ENCODE measurements at regions not wholly inside any gene's neighbourhood (a gene's known extent, or its start where the extent isn't known, plus 50 kb on each side); places are given as distances from the start of the nearest gene placed in this dataset.
"Not testable (repeated sequence)": the region's sequence is repeated elsewhere in the genome, so short reads cannot be mapped to it uniquely, and the experiment has no call there.

DNA sequence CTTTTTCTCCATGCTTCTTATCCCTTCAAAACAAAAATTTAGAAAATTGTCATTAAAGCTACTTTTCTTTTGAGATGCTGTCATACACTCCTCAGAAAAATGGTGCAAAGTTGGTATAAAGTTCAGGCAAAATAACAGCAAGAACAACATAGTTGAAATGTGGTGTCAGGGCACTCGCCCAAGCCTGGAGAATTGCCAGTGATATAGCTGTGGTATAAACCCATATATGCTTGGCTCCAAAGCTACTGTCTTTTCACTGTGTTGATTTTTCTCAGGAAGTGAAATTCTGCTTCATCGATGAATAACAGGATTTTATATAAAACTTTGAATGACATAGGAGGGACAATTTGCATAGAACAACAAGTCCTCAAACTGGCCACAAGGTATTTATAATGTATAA is 2532.9 kb downstream of the PCDH9 start:
- Histone ChIP-seq H3K27me3 (no peaks in the 10 kb centered on the region), H3K27ac (no peak overlapping the region), H3K36me3 (no peaks in the 10 kb centered on the region)

DNA sequence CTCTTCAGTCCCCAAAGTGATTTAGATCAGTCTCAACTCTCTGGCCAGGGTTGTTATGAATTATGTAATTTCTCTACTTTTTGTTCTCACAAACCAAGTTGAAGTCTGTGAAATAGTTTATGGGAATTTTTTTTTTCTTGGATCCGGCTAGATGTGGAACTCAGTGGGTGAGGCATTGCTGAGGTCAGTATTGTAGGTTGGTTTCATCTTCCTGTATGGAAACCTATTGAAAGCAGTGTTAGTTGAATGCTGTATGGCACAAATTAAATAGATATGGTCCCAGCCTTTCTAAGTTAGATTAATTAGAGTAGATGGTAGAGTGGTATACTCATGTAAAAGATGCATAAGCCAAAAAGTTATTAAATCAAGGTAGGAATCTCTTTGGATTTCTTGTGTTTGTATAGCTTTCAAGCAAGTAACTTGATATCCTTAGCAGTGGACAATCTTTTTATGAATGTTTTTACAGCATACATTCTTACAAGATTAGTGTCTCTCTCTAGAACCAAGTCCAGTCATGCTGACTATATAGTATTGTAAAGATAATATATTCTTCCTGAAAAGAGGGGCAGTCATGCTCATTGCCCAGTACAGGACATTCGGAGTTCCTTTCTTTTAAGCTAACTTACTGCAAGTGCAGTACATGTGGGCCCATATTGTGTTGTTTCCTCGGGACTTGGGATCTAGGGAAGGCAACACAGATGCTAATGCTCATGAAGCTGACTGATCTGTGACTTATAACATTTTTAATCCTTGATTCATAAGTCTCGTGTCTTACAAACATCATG is 2541.1 kb downstream of the PCDH9 start:
- TF ChIP-seq, protein P1, sequence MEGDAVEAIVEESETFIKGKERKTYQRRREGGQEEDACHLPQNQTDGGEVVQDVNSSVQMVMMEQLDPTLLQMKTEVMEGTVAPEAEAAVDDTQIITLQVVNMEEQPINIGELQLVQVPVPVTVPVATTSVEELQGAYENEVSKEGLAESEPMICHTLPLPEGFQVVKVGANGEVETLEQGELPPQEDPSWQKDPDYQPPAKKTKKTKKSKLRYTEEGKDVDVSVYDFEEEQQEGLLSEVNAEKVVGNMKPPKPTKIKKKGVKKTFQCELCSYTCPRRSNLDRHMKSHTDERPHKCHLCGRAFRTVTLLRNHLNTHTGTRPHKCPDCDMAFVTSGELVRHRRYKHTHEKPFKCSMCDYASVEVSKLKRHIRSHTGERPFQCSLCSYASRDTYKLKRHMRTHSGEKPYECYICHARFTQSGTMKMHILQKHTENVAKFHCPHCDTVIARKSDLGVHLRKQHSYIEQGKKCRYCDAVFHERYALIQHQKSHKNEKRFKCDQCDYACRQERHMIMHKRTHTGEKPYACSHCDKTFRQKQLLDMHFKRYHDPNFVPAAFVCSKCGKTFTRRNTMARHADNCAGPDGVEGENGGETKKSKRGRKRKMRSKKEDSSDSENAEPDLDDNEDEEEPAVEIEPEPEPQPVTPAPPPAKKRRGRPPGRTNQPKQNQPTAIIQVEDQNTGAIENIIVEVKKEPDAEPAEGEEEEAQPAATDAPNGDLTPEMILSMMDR (IDR thresholded peaks at IDR 0.05; ENCODE audit: low read depth, low read length) = no peak
- no peak for DNase-seq (ENCODE audit: low read depth in 1 of 2, low spot score in 1 of 2)
- Histone ChIP-seq H3K27me3 (no peaks in the 10 kb centered on the region), H3K4me1 (ENCODE audit: low read depth) (no peaks in the 10 kb centered on the region), H3K36me3 (no peaks in the 10 kb centered on the region), H3K4me3 (no peak overlapping the region), H3K9me3 (ENCODE audit: low read depth) (no peaks in the 10 kb centered on the region), H3K27ac (no peak overlapping the region)

More for the DNA sequence above, 2532.9 kb downstream of the PCDH9 start:
- no peaks in the 10 kb centered on the region for H3K4me1 ChIP-seq (ENCODE audit: low read depth)
- TF ChIP-seq, protein P1 (IDR thresholded peaks at IDR 0.05; ENCODE audit: low read depth, low read length) = no peak
- H3K4me3 ChIP-seq = no peak overlapping the region
- H3K9me3 ChIP-seq (ENCODE audit: low read depth) = no peaks in the 10 kb centered on the region
- peak in 1 of 2 donors; percentile 51 for DNase-seq (ENCODE audit: low read depth in 1 of 2, low spot score in 1 of 2)

- H3K4me3 ChIP-seq; H3K36me3 ChIP-seq; H3K4me1 ChIP-seq (ENCODE audit: low read depth); H3K9me3 ChIP-seq (ENCODE audit: low read depth); DNase-seq (ENCODE audit: low read depth in 1 of 2, low spot score in 1 of 2); H3K27me3 ChIP-seq; H3K27ac ChIP-seq: not testable (repeated sequence)
Observed at GRCh38 chr13:64686536-64686935, 2543.6 kb downstream of the PCDH9 start.

DNA sequence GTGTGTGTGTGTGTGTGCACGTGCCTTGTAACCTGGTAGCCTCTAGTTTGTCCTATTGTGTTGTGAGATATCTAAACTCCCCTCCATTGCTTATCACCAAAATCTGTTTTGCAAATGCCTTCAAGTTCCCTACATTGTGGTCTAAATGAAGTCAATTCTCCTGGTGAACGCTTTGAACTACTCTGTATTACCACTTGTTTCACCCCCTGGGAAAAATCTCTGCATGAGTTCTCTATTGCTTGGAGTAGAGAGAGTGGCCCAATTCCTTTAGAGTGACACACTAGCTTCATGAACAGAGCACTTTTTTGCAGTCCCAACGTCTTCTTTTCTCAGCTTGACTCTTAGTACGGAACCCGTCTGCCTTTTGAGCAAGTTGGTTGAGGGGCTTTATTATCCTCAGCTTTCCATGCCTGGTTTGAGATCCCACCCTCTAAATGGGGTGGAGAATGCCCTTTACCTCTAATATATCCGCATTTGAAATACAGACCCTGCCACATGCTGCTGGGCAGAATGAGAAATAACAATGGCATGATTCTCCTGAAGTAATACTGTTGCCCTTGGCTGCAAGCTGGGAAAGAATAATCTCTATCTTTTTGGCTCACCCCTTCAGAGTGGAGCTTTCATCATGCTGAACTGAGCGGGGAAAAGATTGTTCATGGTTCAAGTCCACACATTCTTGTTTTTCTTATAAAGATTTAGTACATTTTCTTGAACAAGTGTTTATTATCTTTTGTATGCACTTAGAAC is 2545.3 kb downstream of the PCDH9 start:
- no peak overlapping the region for H3K4me3 ChIP-seq
- H3K9me3 ChIP-seq (ENCODE audit: low read depth) = no peaks in the 10 kb centered on the region
- H3K27me3 ChIP-seq = no peaks in the 10 kb centered on the region
- H3K36me3 ChIP-seq = no peaks in the 10 kb centered on the region
- no peak overlapping the region for H3K27ac ChIP-seq
- no peaks in the 10 kb centered on the region for H3K4me1 ChIP-seq (ENCODE audit: low read depth)
- TF ChIP-seq, protein P1 (IDR thresholded peaks at IDR 0.05; ENCODE audit: low read depth, low read length) = no peak
- DNase-seq (ENCODE audit: low read depth in 1 of 2, low spot score in 1 of 2) = peak in 1 of 2 donors; percentile 21

GRCh38 chr13:64684108-64684507 is 2546.0 kb downstream of the PCDH9 start:
- no peaks in the 10 kb centered on the region for H3K27me3 ChIP-seq
- H3K9me3 ChIP-seq (ENCODE audit: low read depth) = no peaks in the 10 kb centered on the region
- DNase-seq (ENCODE audit: low read depth in 1 of 2, low spot score in 1 of 2) = no peak
- H3K36me3 ChIP-seq = no peaks in the 10 kb centered on the region
- no peak overlapping the region for H3K27ac ChIP-seq
- TF ChIP-seq, protein P1 (IDR thresholded peaks at IDR 0.05; ENCODE audit: low read depth, low read length) = no peak
- no peak overlapping the region for H3K4me3 ChIP-seq
- no peaks in the 10 kb centered on the region for H3K4me1 ChIP-seq (ENCODE audit: low read depth)

GRCh38 chr13:64680739-64681138 is 2549.4 kb downstream of the PCDH9 start:
- Histone ChIP-seq H3K4me1 (ENCODE audit: low read depth) (no peaks in the 10 kb centered on the region), H3K9me3 (ENCODE audit: low read depth) (no peaks in the 10 kb centered on the region), H3K27ac (no peak overlapping the region), H3K27me3 (no peaks in the 10 kb centered on the region), H3K36me3 (no peaks in the 10 kb centered on the region), H3K4me3 (no peak overlapping the region)
- DNase-seq (ENCODE audit: low read depth in 1 of 2, low spot score in 1 of 2) = no peak
- TF ChIP-seq, protein P1 (IDR thresholded peaks at IDR 0.05; ENCODE audit: low read depth, low read length) = no peak
